Liver (tissue), 7 donors: ENCODE measurements at regions not wholly inside any gene's neighbourhood (a gene's known extent, or its start where the extent isn't known, plus 50 kb on each side); places are given as distances from the start of the nearest gene placed in this dataset.
A peak's percentile ranks its signal among the peaks of the same experiment; 100 is the strongest.

Experiments
- DNase-seq: peaks from one replicate; pipeline ENCODE4 v3.0.0-alpha.2; 2017; ENCODE audit warnings: low spot score
- H3K27ac ChIP-seq, 2 donors: one replicate each; pipeline ENCODE4 v1.7.0; 2013; ENCODE audit warnings: inconsistent platforms in 2 of 2, low read length in 2 of 2, control low read depth in 1 of 2, low read depth in 1 of 2, mild to moderate bottlenecking in 1 of 2
- H3K27me3 ChIP-seq, 4 donors: one replicate each; pipeline versions ENCODE4 v1.6.1 to v1.7.0; 2013; ENCODE audit warnings: low read length in 3 of 4, inconsistent platforms in 1 of 4, mild to moderate bottlenecking in 1 of 4, moderate library complexity in 1 of 4; ENCODE audit not compliant: control insufficient read depth in 4 of 4, insufficient read depth in 4 of 4
- H3K36me3 ChIP-seq, 4 donors: one replicate each; pipeline versions ENCODE4 v1.6.1 to v1.7.0; 2013; ENCODE audit warnings: low read length in 3 of 4, mild to moderate bottlenecking in 3 of 4, low read depth in 1 of 4, moderate library complexity in 1 of 4; ENCODE audit not compliant: control insufficient read depth in 4 of 4, insufficient read depth in 3 of 4
- H3K4me1 ChIP-seq, 4 donors: one replicate each; pipeline versions ENCODE4 v1.6.1 to v1.7.0; 2013; ENCODE audit warnings: low read length in 3 of 4, mild to moderate bottlenecking in 3 of 4, moderate library complexity in 1 of 4; ENCODE audit not compliant: control insufficient read depth in 4 of 4, insufficient read depth in 4 of 4
- H3K4me3 ChIP-seq, 3 donors: one replicate each; pipeline versions ENCODE4 v1.6.1 to v1.7.0; 2013; ENCODE audit warnings: low read length in 3 of 3, control low read depth in 1 of 3, low read depth in 1 of 3, mild to moderate bottlenecking in 1 of 3
- H3K9ac ChIP-seq, 2 donors: one replicate each; pipeline ENCODE4 v1.7.0; 2013; ENCODE audit warnings: low read length in 2 of 2, mild to moderate bottlenecking in 2 of 2, moderate library complexity in 2 of 2, control low read depth in 1 of 2, low read depth in 1 of 2
- H3K9me3 ChIP-seq, 4 donors: one replicate each; pipeline versions ENCODE4 v1.6.1 to v1.7.0; 2013; ENCODE audit warnings: low read length in 3 of 4; ENCODE audit not compliant: control insufficient read depth in 4 of 4
- EGR1 ChIP-seq, 2 donors: IDR thresholded peaks; 2 replicates each; pipeline ENCODE4 v1.6.1; 2016 to 2018; ENCODE audit warnings: antibody characterized with exemption in 2 of 2, low read depth in 2 of 2
- FOXA1 ChIP-seq: IDR thresholded peaks from 2 replicates; pipeline ENCODE4 v1.6.1; 2016; ENCODE audit warnings: antibody characterized with exemption
- FOXA2 ChIP-seq: IDR thresholded peaks from 2 replicates; pipeline ENCODE4 v1.6.1; 2016; ENCODE audit warnings: antibody characterized with exemption
- HNF4A ChIP-seq, 2 donors: conservative IDR thresholded peaks; 2 replicates each; pipeline ENCODE4 v1.6.1; 2016; ENCODE audit warnings: antibody characterized with exemption in 2 of 2, mild to moderate bottlenecking in 2 of 2
- HNF4G ChIP-seq: IDR thresholded peaks from 2 replicates; pipeline ENCODE4 v1.6.1; 2016; ENCODE audit warnings: antibody characterized with exemption
- MAX ChIP-seq: IDR thresholded peaks from 2 replicates; pipeline ENCODE4 v1.6.1; 2016; ENCODE audit warnings: antibody characterized with exemption
- NR2F2 ChIP-seq: IDR thresholded peaks from 2 replicates; pipeline ENCODE4 v1.6.1; 2016; ENCODE audit warnings: antibody characterized with exemption
- RAD21 ChIP-seq, 2 donors: IDR thresholded peaks; 2 replicates each; pipeline ENCODE4 v1.6.1; 2016; ENCODE audit warnings: antibody characterized with exemption in 2 of 2, mild to moderate bottlenecking in 2 of 2
- REST ChIP-seq: IDR thresholded peaks from 2 replicates; pipeline ENCODE4 v1.6.1; 2016; ENCODE audit warnings: antibody characterized with exemption, mild to moderate bottlenecking
- RXRA ChIP-seq, 2 donors: IDR thresholded peaks; 2 replicates each; pipeline ENCODE4 v1.6.1; 2017 to 2018; ENCODE audit warnings: antibody characterized with exemption in 2 of 2, mild to moderate bottlenecking in 1 of 2
- SP1 ChIP-seq: IDR thresholded peaks from 2 replicates; pipeline ENCODE4 v1.6.1; 2018; ENCODE audit warnings: antibody characterized with exemption, mild to moderate bottlenecking
- YY1 ChIP-seq: IDR thresholded peaks from 2 replicates; pipeline ENCODE4 v1.6.1; 2016; ENCODE audit warnings: antibody characterized with exemption, mild to moderate bottlenecking
- WGBS: extraction: QIAGEN DNeasy Blood & Tissue Kit; methylation state at CpG from one replicate; pipeline ENCODE4 v1.1.7; 2013; 5-methylcytosine and 5-hydroxymethylcytosine counted together
- TF ChIP-seq, protein P1 (sequence below): IDR thresholded peaks from 2 replicates; pipeline ENCODE4 v1.6.1; 2016; ENCODE audit warnings: antibody characterized with exemption
- donor health status: healthy.
- donor health status: healthy.
- donor health status: healthy.
- donor health status: healthy.

DNA sequence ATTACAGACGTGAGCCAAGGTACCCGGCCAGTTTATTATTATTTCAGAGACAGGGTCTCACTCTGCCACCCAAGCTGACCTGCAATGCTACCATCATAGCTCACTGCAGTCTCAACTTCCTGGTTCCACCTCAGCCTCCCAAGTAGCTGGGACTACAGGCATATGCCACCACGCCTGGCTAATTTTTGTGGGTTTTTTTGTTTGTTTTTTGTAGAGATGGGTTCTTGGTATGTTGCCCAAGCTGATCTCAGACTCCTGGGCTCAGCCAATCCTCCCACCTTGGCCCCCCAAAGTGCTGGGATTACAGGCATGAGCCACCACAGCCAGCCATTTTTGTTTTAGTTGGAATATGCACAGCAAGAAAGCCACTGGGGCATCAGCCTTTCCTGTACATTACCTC is 115.7 kb downstream of the MRM1 start:
- no peak overlapping the region for H3K27ac ChIP-seq
- H3K36me3 ChIP-seq = no peaks in the 10 kb centered on the region
- H3K27me3 ChIP-seq = no peaks in the 10 kb centered on the region
- WGBS = 88% methylated on average over 3 of the region's 3 CpGs
- no peak for DNase-seq
- no peak for TF ChIP-seq HNF4G
- TF ChIP-seq, protein P1, sequence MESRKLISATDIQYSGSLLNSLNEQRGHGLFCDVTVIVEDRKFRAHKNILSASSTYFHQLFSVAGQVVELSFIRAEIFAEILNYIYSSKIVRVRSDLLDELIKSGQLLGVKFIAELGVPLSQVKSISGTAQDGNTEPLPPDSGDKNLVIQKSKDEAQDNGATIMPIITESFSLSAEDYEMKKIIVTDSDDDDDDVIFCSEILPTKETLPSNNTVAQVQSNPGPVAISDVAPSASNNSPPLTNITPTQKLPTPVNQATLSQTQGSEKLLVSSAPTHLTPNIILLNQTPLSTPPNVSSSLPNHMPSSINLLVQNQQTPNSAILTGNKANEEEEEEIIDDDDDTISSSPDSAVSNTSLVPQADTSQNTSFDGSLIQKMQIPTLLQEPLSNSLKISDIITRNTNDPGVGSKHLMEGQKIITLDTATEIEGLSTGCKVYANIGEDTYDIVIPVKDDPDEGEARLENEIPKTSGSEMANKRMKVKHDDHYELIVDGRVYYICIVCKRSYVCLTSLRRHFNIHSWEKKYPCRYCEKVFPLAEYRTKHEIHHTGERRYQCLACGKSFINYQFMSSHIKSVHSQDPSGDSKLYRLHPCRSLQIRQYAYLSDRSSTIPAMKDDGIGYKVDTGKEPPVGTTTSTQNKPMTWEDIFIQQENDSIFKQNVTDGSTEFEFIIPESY = no peak
- no peak for TF ChIP-seq RAD21 (IDR thresholded peaks at IDR 0.05)
- no peak for TF ChIP-seq REST
- no peak for TF ChIP-seq FOXA1
- TF ChIP-seq RXRA (IDR thresholded peaks at IDR 0.05) = no peak
- no peak for TF ChIP-seq NR2F2
- no peak for TF ChIP-seq MAX
- no peak overlapping the region for H3K9ac ChIP-seq
- H3K4me1 ChIP-seq = peaks cover 0 to under 1% (median 0%) of the 10 kb centered on the region in 4 donors
- H3K4me3 ChIP-seq = no peak overlapping the region
- H3K9me3 ChIP-seq = no peaks in the 10 kb centered on the region

DNA sequence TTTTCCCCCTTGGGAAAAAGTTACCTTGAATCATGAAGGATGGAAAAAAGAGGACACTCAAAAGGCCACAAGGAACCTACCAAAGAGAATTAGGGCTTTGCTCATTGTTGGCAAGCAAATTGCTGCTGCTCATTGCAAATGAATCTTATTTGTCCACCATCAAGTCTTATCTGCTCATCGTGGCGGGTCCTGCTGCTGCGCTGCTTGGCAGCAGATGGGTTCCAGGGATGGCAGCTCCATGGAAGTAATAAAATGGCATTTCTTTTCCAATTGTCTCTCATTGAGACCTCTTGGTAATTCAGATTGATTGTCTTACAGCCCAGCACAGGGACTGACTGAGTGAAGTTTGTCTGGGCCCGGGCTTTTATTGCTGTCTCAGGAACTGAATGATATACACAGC is 118.7 kb downstream of the MRM1 start:
- no peak overlapping the region for H3K9ac ChIP-seq
- TF ChIP-seq RXRA (IDR thresholded peaks at IDR 0.05) = no peak
- H3K27ac ChIP-seq = no peak overlapping the region
- no peaks in the 10 kb centered on the region for H3K27me3 ChIP-seq
- WGBS = 84% methylated on average over 4 of the region's 4 CpGs
- DNase-seq = no peak
- peaks cover 0 to 6% (median 0%) of the 10 kb centered on the region in 4 donors for H3K4me1 ChIP-seq
- no peaks in the 10 kb centered on the region for H3K9me3 ChIP-seq
- H3K4me3 ChIP-seq = no peak overlapping the region
- H3K36me3 ChIP-seq = no peaks in the 10 kb centered on the region

GRCh38 chr17:36721560-36722120 is 120.3 kb downstream of the MRM1 start:
- Histone ChIP-seq H3K4me1 (peaks cover 0 to 6% (median 0%) of the 10 kb centered on the region in 4 donors), H3K27me3 (peaks cover 0 to under 1% (median 0%) of the 10 kb centered on the region in 4 donors), H3K36me3 (no peaks in the 10 kb centered on the region), H3K9me3 (no peaks in the 10 kb centered on the region), H3K4me3 (peak overlapping the region in 1 of 3 donors; percentile 30), H3K9ac (no peak overlapping the region), H3K27ac (no peak overlapping the region)
- no peak for DNase-seq
- 62% methylated on average over 8 of the region's 8 CpGs for WGBS
- no peak for TF ChIP-seq EGR1 (IDR thresholded peaks at IDR 0.05; ENCODE audit: low read depth in 2 of 2)
- TF ChIP-seq RAD21 (IDR thresholded peaks at IDR 0.05) = no peak
- no peak for TF ChIP-seq RXRA (IDR thresholded peaks at IDR 0.05)
- TF ChIP-seq MAX = no peak
- TF ChIP-seq, protein P1 = no peak
- TF ChIP-seq SP1 = no peak
- TF ChIP-seq YY1 = no peak
- TF ChIP-seq FOXA1 = no peak
- no peak for TF ChIP-seq HNF4A (conservative IDR thresholded peaks at IDR 0.05)
- TF ChIP-seq FOXA2 = no peak
